ENCODE measurements at regions not wholly inside any gene's neighbourhood (a gene's known extent, or its start where the extent isn't known, plus 50 kb on each side); places are given as distances from the start of the nearest gene placed in this dataset.
A peak's percentile ranks its signal among the peaks of the same experiment; 100 is the strongest.

GRCh38 chr1:116316373-116316772 lies 56.7 kb upstream of the ATP1A1 start (continued):
- no peak for TF ChIP-seq ETS1 (CRISPR knock-in tag; IDR thresholded peaks at IDR 0.05)
- no peak for TF ChIP-seq U2AF2 (IDR thresholded peaks at IDR 0.05; ENCODE audit: low read depth, low read length)
- TF ChIP-seq PHF8 (CRISPR knock-in tag; IDR thresholded peaks at IDR 0.05): 0 out of 2 replicates have a peak, but pooled peaks have one; percentile 15
- TF ChIP-seq, protein P1, sequence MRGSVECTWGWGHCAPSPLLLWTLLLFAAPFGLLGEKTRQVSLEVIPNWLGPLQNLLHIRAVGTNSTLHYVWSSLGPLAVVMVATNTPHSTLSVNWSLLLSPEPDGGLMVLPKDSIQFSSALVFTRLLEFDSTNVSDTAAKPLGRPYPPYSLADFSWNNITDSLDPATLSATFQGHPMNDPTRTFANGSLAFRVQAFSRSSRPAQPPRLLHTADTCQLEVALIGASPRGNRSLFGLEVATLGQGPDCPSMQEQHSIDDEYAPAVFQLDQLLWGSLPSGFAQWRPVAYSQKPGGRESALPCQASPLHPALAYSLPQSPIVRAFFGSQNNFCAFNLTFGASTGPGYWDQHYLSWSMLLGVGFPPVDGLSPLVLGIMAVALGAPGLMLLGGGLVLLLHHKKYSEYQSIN (CRISPR knock-in tag; IDR thresholded peaks at IDR 0.05; ENCODE audit: borderline replicate concordance): no peak
- TF ChIP-seq, protein P2, sequence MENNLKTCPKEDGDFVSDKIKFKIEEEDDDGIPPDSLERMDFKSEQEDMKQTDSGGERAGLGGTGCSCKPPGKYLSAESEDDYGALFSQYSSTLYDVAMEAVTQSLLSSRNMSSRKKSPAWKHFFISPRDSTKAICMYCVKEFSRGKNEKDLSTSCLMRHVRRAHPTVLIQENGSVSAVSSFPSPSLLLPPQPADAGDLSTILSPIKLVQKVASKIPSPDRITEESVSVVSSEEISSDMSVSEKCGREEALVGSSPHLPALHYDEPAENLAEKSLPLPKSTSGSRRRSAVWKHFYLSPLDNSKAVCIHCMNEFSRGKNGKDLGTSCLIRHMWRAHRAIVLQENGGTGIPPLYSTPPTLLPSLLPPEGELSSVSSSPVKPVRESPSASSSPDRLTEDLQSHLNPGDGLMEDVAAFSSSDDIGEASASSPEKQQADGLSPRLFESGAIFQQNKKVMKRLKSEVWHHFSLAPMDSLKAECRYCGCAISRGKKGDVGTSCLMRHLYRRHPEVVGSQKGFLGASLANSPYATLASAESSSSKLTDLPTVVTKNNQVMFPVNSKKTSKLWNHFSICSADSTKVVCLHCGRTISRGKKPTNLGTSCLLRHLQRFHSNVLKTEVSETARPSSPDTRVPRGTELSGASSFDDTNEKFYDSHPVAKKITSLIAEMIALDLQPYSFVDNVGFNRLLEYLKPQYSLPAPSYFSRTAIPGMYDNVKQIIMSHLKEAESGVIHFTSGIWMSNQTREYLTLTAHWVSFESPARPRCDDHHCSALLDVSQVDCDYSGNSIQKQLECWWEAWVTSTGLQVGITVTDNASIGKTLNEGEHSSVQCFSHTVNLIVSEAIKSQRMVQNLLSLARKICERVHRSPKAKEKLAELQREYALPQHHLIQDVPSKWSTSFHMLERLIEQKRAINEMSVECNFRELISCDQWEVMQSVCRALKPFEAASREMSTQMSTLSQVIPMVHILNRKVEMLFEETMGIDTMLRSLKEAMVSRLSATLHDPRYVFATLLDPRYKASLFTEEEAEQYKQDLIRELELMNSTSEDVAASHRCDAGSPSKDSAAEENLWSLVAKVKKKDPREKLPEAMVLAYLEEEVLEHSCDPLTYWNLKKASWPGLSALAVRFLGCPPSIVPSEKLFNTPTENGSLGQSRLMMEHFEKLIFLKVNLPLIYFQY (CRISPR knock-in tag; IDR thresholded peaks at IDR 0.05; ENCODE audit: borderline replicate concordance): no peak
- TF ChIP-seq HES4 (CRISPR knock-in tag; IDR thresholded peaks at IDR 0.05; ENCODE audit: borderline replicate concordance): no peak
- no peak for TF ChIP-seq SKIL (CRISPR knock-in tag; IDR thresholded peaks at IDR 0.05; ENCODE audit: borderline replicate concordance)
- TF ChIP-seq, protein P3, sequence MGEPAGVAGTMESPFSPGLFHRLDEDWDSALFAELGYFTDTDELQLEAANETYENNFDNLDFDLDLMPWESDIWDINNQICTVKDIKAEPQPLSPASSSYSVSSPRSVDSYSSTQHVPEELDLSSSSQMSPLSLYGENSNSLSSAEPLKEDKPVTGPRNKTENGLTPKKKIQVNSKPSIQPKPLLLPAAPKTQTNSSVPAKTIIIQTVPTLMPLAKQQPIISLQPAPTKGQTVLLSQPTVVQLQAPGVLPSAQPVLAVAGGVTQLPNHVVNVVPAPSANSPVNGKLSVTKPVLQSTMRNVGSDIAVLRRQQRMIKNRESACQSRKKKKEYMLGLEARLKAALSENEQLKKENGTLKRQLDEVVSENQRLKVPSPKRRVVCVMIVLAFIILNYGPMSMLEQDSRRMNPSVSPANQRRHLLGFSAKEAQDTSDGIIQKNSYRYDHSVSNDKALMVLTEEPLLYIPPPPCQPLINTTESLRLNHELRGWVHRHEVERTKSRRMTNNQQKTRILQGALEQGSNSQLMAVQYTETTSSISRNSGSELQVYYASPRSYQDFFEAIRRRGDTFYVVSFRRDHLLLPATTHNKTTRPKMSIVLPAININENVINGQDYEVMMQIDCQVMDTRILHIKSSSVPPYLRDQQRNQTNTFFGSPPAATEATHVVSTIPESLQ (CRISPR knock-in tag; conservative IDR thresholded peaks at IDR 0.05): no peak
- peak; percentile 44; the same call in 1 of the 2 replicates for TF ChIP-seq CEBPG (CRISPR knock-in tag; IDR thresholded peaks at IDR 0.05)
- TF ChIP-seq ZNF766 (CRISPR knock-in tag; IDR thresholded peaks at IDR 0.05; ENCODE audit: borderline replicate concordance): no peak
- TF ChIP-seq CBX2 (IDR thresholded peaks at IDR 0.05; ENCODE audit: low read depth, low read length): no peak
- TF ChIP-seq CBX2 (CRISPR knock-in tag; IDR thresholded peaks at IDR 0.05; ENCODE audit: low read depth): no peak
- peak; percentile 73 for TF ChIP-seq PAXIP1 (CRISPR knock-in tag; conservative IDR thresholded peaks at IDR 0.05)
- TF ChIP-seq ZSCAN12 (CRISPR knock-in tag; IDR thresholded peaks at IDR 0.05): no peak
- TF ChIP-seq TAF15 (IDR thresholded peaks at IDR 0.05; ENCODE audit: low read depth, low read length, poor library complexity, severe bottlenecking): no peak
- no peak for TF ChIP-seq ZNF224 (CRISPR knock-in tag; IDR thresholded peaks at IDR 0.05)
